ENCODE measurements at regions not wholly inside any gene's neighbourhood (a gene's known extent, or its start where the extent isn't known, plus 50 kb on each side); places are given as distances from the start of the nearest gene placed in this dataset.

GRCh38 chr9:26301659-26302058 lies 590.9 kb downstream of the CAAP1 start:
- Mint-ChIP-seq H3K27ac (no peak overlapping the region), H3K36me3 (no peaks in the 10 kb centered on the region), H3K4me1 (no peaks in the 10 kb centered on the region), H3K4me3 (no peak overlapping the region), H3K9me3 (peaks cover 0 to 13% (median 5%) of the 10 kb centered on the region in 7 donors), H3K27me3 (no peaks in the 10 kb centered on the region)
- Histone ChIP-seq H3K27me3 (ENCODE audit: control insufficient read depth, insufficient read depth, low read length) (no peaks in the 10 kb centered on the region), H3K9me3 (ENCODE audit: control insufficient read depth in 2 of 2, low read length in 2 of 2) (peaks cover 0 to 8% of the 10 kb centered on the region in 2 experiments), H3K4me1 (ENCODE audit: control insufficient read depth, insufficient read depth, low read length, poor library complexity, severe bottlenecking) (no peaks in the 10 kb centered on the region), H3K36me3 (ENCODE audit: control insufficient read depth, insufficient read depth, low read length) (no peaks in the 10 kb centered on the region), H3K4me3 (ENCODE audit: low read depth, low read length) (no peak overlapping the region), H3K27ac (ENCODE audit: insufficient read depth, low read length, poor library complexity, severe bottlenecking) (no peak overlapping the region)
- DNase-seq (no peak), ATAC-seq (ENCODE audit: low read depth in 2 of 2) (no peak)

GRCh38 chr9:26301046-26301445 lies 591.6 kb downstream of the CAAP1 start:
- no peaks in the 10 kb centered on the region for H3K4me1 Mint-ChIP-seq
- DNase-seq (no peak), ATAC-seq (ENCODE audit: low read depth in 2 of 2) (no peak)
- peaks cover 0 to 14% (median 4%) of the 10 kb centered on the region in 7 donors for H3K9me3 Mint-ChIP-seq
- Histone ChIP-seq H3K27me3 (ENCODE audit: control insufficient read depth, insufficient read depth, low read length) (no peaks in the 10 kb centered on the region), H3K4me1 (ENCODE audit: control insufficient read depth, insufficient read depth, low read length, poor library complexity, severe bottlenecking) (no peaks in the 10 kb centered on the region), H3K4me3 (ENCODE audit: low read depth, low read length) (no peak overlapping the region), H3K9me3 (ENCODE audit: control insufficient read depth in 2 of 2, low read length in 2 of 2) (peaks cover 0 to 8% of the 10 kb centered on the region in 2 experiments), H3K36me3 (ENCODE audit: control insufficient read depth, insufficient read depth, low read length) (no peaks in the 10 kb centered on the region), H3K27ac (ENCODE audit: insufficient read depth, low read length, poor library complexity, severe bottlenecking) (no peak overlapping the region)
- no peaks in the 10 kb centered on the region for H3K27me3 Mint-ChIP-seq
- H3K36me3 Mint-ChIP-seq: no peaks in the 10 kb centered on the region
- H3K27ac Mint-ChIP-seq: no peak overlapping the region
- no peak overlapping the region for H3K4me3 Mint-ChIP-seq

- DNase-seq (no peak), ATAC-seq (ENCODE audit: low read depth in 2 of 2) (no peak)
- H3K27me3 ChIP-seq (ENCODE audit: control insufficient read depth, insufficient read depth, low read length): no peaks in the 10 kb centered on the region
- peaks cover 0 to 7% of the 10 kb centered on the region in 2 experiments for H3K9me3 ChIP-seq (ENCODE audit: control insufficient read depth in 2 of 2, low read length in 2 of 2)
- H3K36me3 ChIP-seq (ENCODE audit: control insufficient read depth, insufficient read depth, low read length): no peaks in the 10 kb centered on the region
- Mint-ChIP-seq H3K36me3 (no peaks in the 10 kb centered on the region), H3K4me1 (no peaks in the 10 kb centered on the region), H3K27me3 (no peaks in the 10 kb centered on the region), H3K9me3 (peaks cover 0 to 15% (median 2%) of the 10 kb centered on the region in 7 donors), H3K4me3 (no peak overlapping the region), H3K27ac (no peak overlapping the region)
- H3K27ac ChIP-seq (ENCODE audit: insufficient read depth, low read length, poor library complexity, severe bottlenecking): no peak overlapping the region
- no peak overlapping the region for H3K4me3 ChIP-seq (ENCODE audit: low read depth, low read length)
- no peaks in the 10 kb centered on the region for H3K4me1 ChIP-seq (ENCODE audit: control insufficient read depth, insufficient read depth, low read length, poor library complexity, severe bottlenecking)
Measured at GRCh38 chr9:26296910-26297572, 595.6 kb downstream of the CAAP1 start.

DNA sequence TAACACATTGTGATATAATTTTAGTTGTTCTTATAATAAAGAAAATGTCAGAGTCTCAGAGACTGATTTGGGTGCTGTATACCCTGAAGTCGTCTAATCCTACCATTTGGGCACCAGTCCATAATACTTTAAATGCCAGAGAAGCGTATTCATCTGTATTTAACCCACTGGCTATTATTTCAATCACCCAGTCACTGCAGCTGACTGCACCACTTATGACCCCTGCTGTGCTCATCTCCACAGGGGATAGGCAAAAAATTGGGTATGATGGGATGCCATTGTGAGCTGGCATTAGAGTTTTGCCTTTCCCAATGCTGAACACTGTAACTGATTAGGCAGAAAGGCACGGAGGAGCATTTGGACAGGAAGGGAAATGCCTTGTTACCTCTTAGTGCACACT lies 599.7 kb downstream of the CAAP1 start:
- no peaks in the 10 kb centered on the region for H3K4me1 Mint-ChIP-seq
- no peaks in the 10 kb centered on the region for H3K36me3 Mint-ChIP-seq
- H3K27ac Mint-ChIP-seq: no peak overlapping the region

GRCh38 chr9:26271495-26272122 lies 593.4 kb upstream of the TUSC1 start:
- no peaks in the 10 kb centered on the region for H3K27me3 ChIP-seq (ENCODE audit: control insufficient read depth, insufficient read depth, low read length)
- no peaks in the 10 kb centered on the region for H3K27me3 Mint-ChIP-seq
- DNase-seq: no peak
- H3K4me3 Mint-ChIP-seq: no peak overlapping the region
- H3K9me3 Mint-ChIP-seq: peaks cover 0 to 10% (median 2%) of the 10 kb centered on the region in 7 donors
- H3K4me1 ChIP-seq (ENCODE audit: control insufficient read depth, insufficient read depth, low read length, poor library complexity, severe bottlenecking): no peaks in the 10 kb centered on the region
- peaks cover 0 to 4% of the 10 kb centered on the region in 2 experiments for H3K9me3 ChIP-seq (ENCODE audit: control insufficient read depth in 2 of 2, low read length in 2 of 2)
- H3K27ac ChIP-seq (ENCODE audit: insufficient read depth, low read length, poor library complexity, severe bottlenecking): no peak overlapping the region
- H3K36me3 Mint-ChIP-seq: no peaks in the 10 kb centered on the region
- ATAC-seq (ENCODE audit: low read depth in 2 of 2): no peak
- no peak overlapping the region for H3K4me3 ChIP-seq (ENCODE audit: low read depth, low read length)
- no peaks in the 10 kb centered on the region for H3K4me1 Mint-ChIP-seq
- no peak overlapping the region for H3K27ac Mint-ChIP-seq
- H3K36me3 ChIP-seq (ENCODE audit: control insufficient read depth, insufficient read depth, low read length): no peaks in the 10 kb centered on the region

More for the DNA sequence above, 599.7 kb downstream of the CAAP1 start:
- H3K27me3 ChIP-seq (ENCODE audit: control insufficient read depth, insufficient read depth, low read length): no peaks in the 10 kb centered on the region
- no peak overlapping the region for H3K27ac ChIP-seq (ENCODE audit: insufficient read depth, low read length, poor library complexity, severe bottlenecking)
- H3K27me3 Mint-ChIP-seq: no peaks in the 10 kb centered on the region
- no peak for DNase-seq
- H3K4me3 Mint-ChIP-seq: no peak overlapping the region
- ATAC-seq (ENCODE audit: low read depth in 2 of 2): no peak
- H3K4me3 ChIP-seq (ENCODE audit: low read depth, low read length): no peak overlapping the region
- H3K9me3 ChIP-seq (ENCODE audit: control insufficient read depth in 2 of 2, low read length in 2 of 2): peaks cover 3 to 11% of the 10 kb centered on the region in 2 experiments
- peaks cover 0 to 36% (median 12%) of the 10 kb centered on the region in 7 donors for H3K9me3 Mint-ChIP-seq
- no peaks in the 10 kb centered on the region for H3K36me3 ChIP-seq (ENCODE audit: control insufficient read depth, insufficient read depth, low read length)
- no peaks in the 10 kb centered on the region for H3K4me1 ChIP-seq (ENCODE audit: control insufficient read depth, insufficient read depth, low read length, poor library complexity, severe bottlenecking)

DNA sequence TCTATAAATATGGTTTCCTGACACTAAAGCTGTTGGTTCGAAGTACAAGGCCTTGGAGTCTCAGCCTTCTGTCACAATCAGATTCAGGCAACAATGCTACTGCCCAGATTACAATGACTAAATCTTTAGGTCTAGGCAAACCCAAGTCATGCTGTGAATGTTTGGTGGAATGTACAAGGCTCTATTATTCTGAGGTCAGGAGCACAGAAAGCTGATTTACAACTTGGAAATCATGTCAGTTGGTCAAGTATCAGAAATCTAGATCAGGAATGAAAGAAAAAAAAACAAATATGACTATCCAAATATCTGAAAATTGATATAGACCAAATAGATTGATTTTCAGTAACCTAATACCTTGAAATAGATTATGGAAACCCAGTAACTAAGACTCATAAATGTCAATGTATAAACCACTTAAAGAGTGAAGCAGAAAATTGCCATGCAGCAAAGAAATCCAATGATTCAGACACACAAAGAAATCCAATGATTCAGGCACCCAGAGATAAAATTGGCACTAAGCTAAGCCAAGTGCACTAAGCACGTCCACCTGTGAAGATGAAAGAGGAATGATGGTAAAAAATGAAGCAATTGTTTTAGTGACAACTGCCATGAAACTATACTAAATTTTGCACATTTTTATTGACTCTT lies 588.0 kb upstream of the TUSC1 start:
- Mint-ChIP-seq H3K27ac (no peak overlapping the region), H3K4me3 (no peak overlapping the region), H3K9me3 (peaks cover 0 to 12% (median 6%) of the 10 kb centered on the region in 7 donors), H3K36me3 (no peaks in the 10 kb centered on the region), H3K27me3 (no peaks in the 10 kb centered on the region), H3K4me1 (no peaks in the 10 kb centered on the region)
- no peaks in the 10 kb centered on the region for H3K27me3 ChIP-seq (ENCODE audit: control insufficient read depth, insufficient read depth, low read length)
- no peak for DNase-seq
- no peak for ATAC-seq (ENCODE audit: low read depth in 2 of 2)
- no peak overlapping the region for H3K4me3 ChIP-seq (ENCODE audit: low read depth, low read length)
- H3K9me3 ChIP-seq (ENCODE audit: control insufficient read depth in 2 of 2, low read length in 2 of 2): no peaks in the 10 kb centered on the region
- no peaks in the 10 kb centered on the region for H3K36me3 ChIP-seq (ENCODE audit: control insufficient read depth, insufficient read depth, low read length)
- no peak overlapping the region for H3K27ac ChIP-seq (ENCODE audit: insufficient read depth, low read length, poor library complexity, severe bottlenecking)
- no peaks in the 10 kb centered on the region for H3K4me1 ChIP-seq (ENCODE audit: control insufficient read depth, insufficient read depth, low read length, poor library complexity, severe bottlenecking)

DNA sequence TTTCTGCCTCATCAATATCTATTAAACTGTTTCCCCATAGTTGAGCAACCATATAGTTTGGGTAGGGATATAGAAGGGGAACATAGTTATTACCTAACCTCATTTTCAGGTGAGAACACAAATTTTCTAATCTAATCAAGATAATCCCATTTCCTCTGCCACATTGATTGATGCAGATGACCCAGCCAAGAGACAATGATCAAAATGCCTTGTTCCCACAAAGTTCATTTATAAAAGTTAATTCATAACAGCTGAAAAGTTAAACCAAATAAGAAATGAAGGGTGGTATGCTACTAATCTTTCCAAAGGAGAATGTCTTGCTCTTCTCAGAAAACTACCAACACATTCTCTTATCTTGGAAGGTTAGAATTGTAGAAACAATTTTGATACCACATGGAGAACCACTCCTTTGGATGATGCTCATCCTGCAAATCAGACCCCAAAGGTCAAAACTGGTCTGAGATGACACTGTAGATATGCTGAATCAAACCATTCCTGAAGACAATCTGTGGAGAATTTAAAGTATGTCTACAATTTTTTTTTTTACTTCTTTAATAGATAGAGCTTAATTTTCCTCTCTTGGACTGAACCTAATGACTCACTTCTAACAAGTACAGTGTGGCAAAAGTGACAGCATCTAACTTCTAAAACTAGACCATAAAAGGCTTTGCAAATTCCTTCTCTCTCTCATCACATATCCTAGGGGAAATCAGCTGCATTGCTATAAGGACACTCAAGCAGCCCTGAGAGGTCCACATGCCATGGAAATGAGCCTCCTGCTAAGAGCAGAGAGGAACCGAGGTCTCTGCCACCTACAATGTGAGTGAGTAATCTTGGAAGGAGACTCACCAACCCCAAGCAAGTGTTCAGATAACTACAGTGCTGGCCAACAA lies 586.7 kb upstream of the TUSC1 start:
- H3K27me3 ChIP-seq (ENCODE audit: control insufficient read depth, insufficient read depth, low read length): no peaks in the 10 kb centered on the region
- H3K36me3 ChIP-seq (ENCODE audit: control insufficient read depth, insufficient read depth, low read length): no peaks in the 10 kb centered on the region
- H3K9me3 Mint-ChIP-seq: peaks cover 0 to 13% (median 5%) of the 10 kb centered on the region in 7 donors
- H3K4me3 Mint-ChIP-seq: no peak overlapping the region
- no peaks in the 10 kb centered on the region for H3K36me3 Mint-ChIP-seq
- no peak overlapping the region for H3K4me3 ChIP-seq (ENCODE audit: low read depth, low read length)
- H3K4me1 ChIP-seq (ENCODE audit: control insufficient read depth, insufficient read depth, low read length, poor library complexity, severe bottlenecking): no peaks in the 10 kb centered on the region
- H3K27me3 Mint-ChIP-seq: no peaks in the 10 kb centered on the region
- H3K27ac ChIP-seq (ENCODE audit: insufficient read depth, low read length, poor library complexity, severe bottlenecking): no peak overlapping the region
- no peak overlapping the region for H3K27ac Mint-ChIP-seq
- ATAC-seq (ENCODE audit: low read depth in 2 of 2) (no peak), DNase-seq (no peak)
- H3K4me1 Mint-ChIP-seq: no peaks in the 10 kb centered on the region
- H3K9me3 ChIP-seq (ENCODE audit: control insufficient read depth in 2 of 2, low read length in 2 of 2): no peaks in the 10 kb centered on the region
